K562 (cell line): ENCODE measurements at regions not wholly inside any gene's neighbourhood (a gene's known extent, or its start where the extent isn't known, plus 50 kb on each side); places are given as distances from the start of the nearest gene placed in this dataset.

Experiments used
- ATAC-seq: fragments of 200-7000 bp; cut with Tn5 transposase; 3 replicates; pipeline ENCODE4 v1.9.1; 2020; ENCODE audit warnings: moderate library complexity
- BruUV-seq: library from RNA; stranded (reverse); fragments of 400-500 nt; replicated peaks from 2 replicates; lab custom pipeline; 2021; lab: Mats Ljungman, UMichigan
- CTCF ChIA-PET: fragments of 300-600 bp; formaldehyde crosslinking; extraction: SDS; loops from one replicate; lab custom pipeline; 2021; ENCODE audit warnings: low intra/inter-chr PET ratio; lab: Yijun Ruan, JAX
- POLR2A ChIA-PET: fragments of 300-600, 350-650 bp; sonication (Branson Sonifier 250); formaldehyde crosslinking; extraction: SDS; loops from one replicate; lab custom pipeline; 2021; ENCODE audit warnings: antibody characterized with exemption, inconsistent platforms; lab: Yijun Ruan, JAX
- DNase-seq, 4 experiments: peaks; one replicate each; pipeline versions ENCODE4 v3.0.0 to v3.0.0-alpha.2; 2011 to 2018; ENCODE audit warnings: low spot score in 3 of 4, mixed read lengths in 3 of 4; ENCODE audit errors: extremely low read depth in 1 of 4
- FAIRE-seq: peaks from 2 replicates; lab custom pipeline; 2011; peaks lifted over from hg19 to GRCh38; lab: Jason Lieb, UNC
- H2AFZ ChIP-seq: 2 replicates; pipeline ENCODE4 v1.6.0; 2011; ENCODE audit warnings: low read depth, low read length, control low read depth, inconsistent platforms
- H3K27ac ChIP-seq: fragments of 200-600 bp; 3 replicates; pipeline ENCODE4 v1.8.0; 2011; ENCODE audit warnings: low read depth, mild to moderate bottlenecking, control low read depth, inconsistent platforms, low read length, moderate library complexity, mixed read lengths; ENCODE audit errors: extremely low read depth
- H3K27me3 ChIP-seq, 2 experiments: fragments of 300-600 bp in 1 of 2; 2 replicates in 1 of 2; 3 replicates in 1 of 2; pipeline versions ENCODE4 v1.6.0 to v1.8.0; 2011; ENCODE audit warnings: inconsistent platforms in 2 of 2, low read length in 2 of 2, mild to moderate bottlenecking in 1 of 2, mixed read lengths in 1 of 2, moderate library complexity in 1 of 2; ENCODE audit not compliant: control insufficient read depth in 2 of 2, insufficient read depth in 2 of 2
- H3K36me3 ChIP-seq: fragments of 300-600 bp; 3 replicates; pipeline ENCODE4 v1.8.0; 2011; ENCODE audit warnings: mild to moderate bottlenecking, low read length, inconsistent platforms; ENCODE audit not compliant: control insufficient read depth, insufficient read depth
- H3K4me1 ChIP-seq, 2 experiments: fragments of 200-600 bp in 1 of 2; replicated peaks in 1 of 2; 2 replicates in 1 of 2; 3 replicates in 1 of 2; pipeline versions ENCODE4 v1.5.1 to v1.8.0; 2011; ENCODE audit warnings: inconsistent platforms in 2 of 2, low read length in 2 of 2, mild to moderate bottlenecking in 1 of 2, mixed read lengths in 1 of 2, moderate library complexity in 1 of 2; ENCODE audit not compliant: control insufficient read depth in 2 of 2, insufficient read depth in 2 of 2
- H3K4me2 ChIP-seq: 2 replicates; pipeline ENCODE4 v1.6.1; 2011; ENCODE audit warnings: low read length, control low read depth, inconsistent platforms, mixed read lengths; ENCODE audit not compliant: insufficient read depth
- H3K4me3 ChIP-seq: fragments of 200-600 bp; sonication (generic), shearing (Covaris generic); 2 replicates; pipeline ENCODE4 v1.5.1; 2016; ENCODE audit warnings: control low read depth, inconsistent platforms
- H3K79me2 ChIP-seq: fragments of 200-600 bp; 3 replicates; pipeline ENCODE4 v1.8.0; 2011; ENCODE audit warnings: low read length, inconsistent platforms; ENCODE audit not compliant: control insufficient read depth, insufficient read depth
- H3K9ac ChIP-seq, 2 experiments: 2 replicates each; pipeline versions ENCODE4 v1.6.0 to v1.6.1; 2011; ENCODE audit warnings: low read depth in 2 of 2, low read length in 2 of 2, control low read depth in 1 of 2, inconsistent platforms in 1 of 2, mild to moderate bottlenecking in 1 of 2, mixed read lengths in 1 of 2; ENCODE audit not compliant: insufficient read depth in 1 of 2
- H3K9me1 ChIP-seq: one replicate; pipeline ENCODE4 v1.6.0; 2011; ENCODE audit warnings: inconsistent platforms, mild to moderate bottlenecking, low read length, moderate library complexity; ENCODE audit not compliant: control insufficient read depth, insufficient read depth
- H3K9me3 ChIP-seq: replicated peaks from 2 replicates; pipeline ENCODE4 v1.5.1; 2011; ENCODE audit warnings: low read depth, low read length, inconsistent platforms; ENCODE audit not compliant: control insufficient read depth, insufficient read depth
- H4K20me1 ChIP-seq: replicated peaks from 2 replicates; pipeline ENCODE4 v1.6.1; 2011; ENCODE audit warnings: low read length, inconsistent platforms, mixed read lengths; ENCODE audit not compliant: control insufficient read depth, insufficient read depth
- CREM ChIP-seq: IDR thresholded peaks from 2 replicates; pipeline ENCODE4 v1.6.1; 2014; ENCODE audit warnings: antibody characterized with exemption, low read depth
- ETV1 ChIP-seq: fragments of 450-650 bp; conservative IDR thresholded peaks from 2 replicates; pipeline ENCODE4 v1.6.1; 2016; ENCODE audit warnings: missing genetic modification characterization, control low read depth, low read depth, missing compliant biosample characterization
- FOXP1 ChIP-seq: sonication (generic); formaldehyde crosslinking; IDR thresholded peaks from 2 replicates; pipeline ENCODE4 v1.8.0; 2022; ENCODE audit warnings: mild to moderate bottlenecking, missing genetic modification reagents
- NCOA6 ChIP-seq: fragments of 450-650 bp; IDR thresholded peaks from 2 replicates; pipeline ENCODE4 v1.6.1; 2017; ENCODE audit warnings: mild to moderate bottlenecking
- POLR2G ChIP-seq: fragments of 200-400 bp; formaldehyde crosslinking; IDR thresholded peaks from 2 replicates; pipeline ENCODE4 v1.6.1; 2017; ENCODE audit warnings: low read depth, mild to moderate bottlenecking, antibody characterized with exemption, low read length, moderate library complexity
- PURB ChIP-seq: sonication (generic); formaldehyde crosslinking; IDR thresholded peaks from 2 replicates; pipeline ENCODE4 v1.9.0; 2021; ENCODE audit warnings: low read depth, mild to moderate bottlenecking, missing genetic modification reagents
- RBM17 ChIP-seq: fragments of 200-400 bp; formaldehyde crosslinking; IDR thresholded peaks from 2 replicates; pipeline ENCODE4 v1.6.1; 2017; ENCODE audit warnings: low read depth, mild to moderate bottlenecking, low read length, borderline replicate concordance
- ZEB2 ChIP-seq: fragments of 450-650 bp; IDR thresholded peaks from 2 replicates; pipeline ENCODE4 v1.6.1; 2016
- ZNF165 ChIP-seq: fragments of 250-450 bp; sonication (Bioruptor Pico); IDR thresholded peaks from 2 replicates; pipeline ENCODE4 v1.4.0; 2020; ENCODE audit warnings: borderline replicate concordance
- WGBS: fragments of 100-300 bp; shearing (Covaris generic); methylation state at CpG from one replicate; pipeline ENCODE4 v1.1.6; 2016; ENCODE audit warnings: low coverage, mixed read lengths; ENCODE audit not compliant: insufficient coverage; ENCODE audit errors: missing lambda C conversion rate; 5-methylcytosine and 5-hydroxymethylcytosine counted together
- in situ Hi-C: fragments of 300-500 bp; cut with MboI; formaldehyde crosslinking; loops from 4 replicates; pipeline ENCODE4 v1.15.0; 2018; ENCODE audit warnings: inconsistent platforms, mixed read lengths
- intact Hi-C: fragments of 100-400 bp; cut with micrococcal nuclease; formaldehyde crosslinking; loops from 2 replicates; pipeline ENCODE4 v1.14.2; 2022
- TF ChIP-seq, protein P1 (sequence below): sonication (generic); IDR thresholded peaks from 2 replicates; pipeline ENCODE4 v1.6.1; 2016
- TF ChIP-seq, protein P2 (sequence below): IDR thresholded peaks from 2 replicates; pipeline ENCODE4 v1.6.1; 2012; ENCODE audit warnings: low read depth, low read length, improper control_type of control experiment, borderline replicate concordance
- TF ChIP-seq, protein P3 (sequence below): fragments of 450-650 bp; formaldehyde crosslinking; IDR thresholded peaks from 2 replicates; pipeline ENCODE4 v1.4.0; 2020; ENCODE audit warnings: mild to moderate bottlenecking, moderate library complexity
- TF ChIP-seq, protein P4 (sequence below): IDR thresholded peaks from 2 replicates; pipeline ENCODE4 v1.6.1; 2016; ENCODE audit warnings: missing genetic modification characterization, missing compliant biosample characterization
- TF ChIP-seq, protein P5 (sequence below), 2 experiments: fragments of 200-800 bp in 1 of 2; sonication (Bioruptor generic) in 1 of 2; sonication (generic) in 1 of 2; formaldehyde crosslinking in 1 of 2; IDR thresholded peaks in 1 of 2; conservative IDR thresholded peaks in 1 of 2; 2 replicates each; pipeline versions ENCODE4 v1.5.0 to v1.6.1; 2016 to 2020; ENCODE audit warnings: missing compliant biosample characterization in 1 of 2, missing genetic modification characterization in 1 of 2, missing genetic modification reagents in 1 of 2

DNA sequence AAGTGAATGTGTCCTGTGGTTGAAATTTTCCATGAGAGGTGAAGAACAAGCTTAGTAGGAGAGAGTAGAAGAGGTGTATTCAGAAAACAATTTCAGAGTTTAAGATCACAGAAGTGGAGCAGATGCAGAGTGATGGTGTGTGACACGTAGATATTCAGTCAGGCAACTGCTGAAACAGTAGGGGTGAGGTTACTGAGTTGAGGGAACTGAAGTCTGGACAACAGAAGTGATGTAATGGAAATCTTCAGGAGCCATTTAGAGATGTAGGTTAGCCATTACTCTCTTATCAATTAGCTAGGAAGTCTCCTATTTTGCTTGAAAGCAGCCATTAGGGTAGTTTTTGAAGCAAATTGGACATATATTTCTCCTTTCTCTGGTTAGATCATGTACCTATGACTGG lies 584.4 kb downstream of the PKHD1 start:
- 0% methylated on average over 1 of the region's 1 CpG for WGBS
- no peak overlapping the region for H3K4me3 ChIP-seq
- no peaks in the 10 kb centered on the region for H3K9me3 ChIP-seq
- DNase-seq (no peak), ATAC-seq (no peak)
- no peaks in the 10 kb centered on the region for H3K36me3 ChIP-seq
- in situ Hi-C loops = no loop called here
- ChIA-PET POLR2A (interaction anchor here (1.1 kb wide), 1 partner anchor 27 kb away, joined by 5 read pairs; no protein-coding TSS in a partner anchor), CTCF (no interaction called here)
- BruUV-seq = no TSS peak
- H2AFZ ChIP-seq = no peak overlapping the region
- no peaks in the 10 kb centered on the region for H3K79me2 ChIP-seq
- H3K4me2 ChIP-seq = no peak overlapping the region
- no peak overlapping the region for H3K9ac ChIP-seq
- no peaks in the 10 kb centered on the region for H3K27me3 ChIP-seq
- intact Hi-C loops = no loop called here
- no peaks in the 10 kb centered on the region for H3K4me1 ChIP-seq
- H3K9me1 ChIP-seq = no peaks in the 10 kb centered on the region
- H4K20me1 ChIP-seq = no peaks in the 10 kb centered on the region
- H3K27ac ChIP-seq = no peak overlapping the region
- TF ChIP-seq ZNF165 (CRISPR knock-in tag) = no peak
- TF ChIP-seq, protein P1, sequence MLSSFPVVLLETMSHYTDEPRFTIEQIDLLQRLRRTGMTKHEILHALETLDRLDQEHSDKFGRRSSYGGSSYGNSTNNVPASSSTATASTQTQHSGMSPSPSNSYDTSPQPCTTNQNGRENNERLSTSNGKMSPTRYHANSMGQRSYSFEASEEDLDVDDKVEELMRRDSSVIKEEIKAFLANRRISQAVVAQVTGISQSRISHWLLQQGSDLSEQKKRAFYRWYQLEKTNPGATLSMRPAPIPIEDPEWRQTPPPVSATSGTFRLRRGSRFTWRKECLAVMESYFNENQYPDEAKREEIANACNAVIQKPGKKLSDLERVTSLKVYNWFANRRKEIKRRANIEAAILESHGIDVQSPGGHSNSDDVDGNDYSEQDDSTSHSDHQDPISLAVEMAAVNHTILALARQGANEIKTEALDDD = no peak
- TF ChIP-seq, protein P2, sequence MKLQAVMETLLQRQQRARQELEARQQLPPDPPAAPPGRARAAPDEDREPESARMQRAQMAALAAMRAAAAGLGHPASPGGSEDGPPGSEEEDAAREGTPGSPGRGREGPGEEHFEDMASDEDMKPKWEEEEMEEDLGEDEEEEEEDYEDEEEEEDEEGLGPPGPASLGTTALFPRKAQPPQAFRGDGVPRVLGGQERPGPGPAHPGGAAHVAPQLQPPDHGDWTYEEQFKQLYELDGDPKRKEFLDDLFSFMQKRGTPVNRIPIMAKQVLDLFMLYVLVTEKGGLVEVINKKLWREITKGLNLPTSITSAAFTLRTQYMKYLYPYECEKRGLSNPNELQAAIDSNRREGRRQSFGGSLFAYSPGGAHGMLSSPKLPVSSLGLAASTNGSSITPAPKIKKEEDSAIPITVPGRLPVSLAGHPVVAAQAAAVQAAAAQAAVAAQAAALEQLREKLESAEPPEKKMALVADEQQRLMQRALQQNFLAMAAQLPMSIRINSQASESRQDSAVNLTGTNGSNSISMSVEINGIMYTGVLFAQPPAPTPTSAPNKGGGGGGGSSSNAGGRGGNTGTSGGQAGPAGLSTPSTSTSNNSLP = no peak
- no peak for TF ChIP-seq ZEB2
- TF ChIP-seq NCOA6 = no peak
- TF ChIP-seq, protein P3, sequence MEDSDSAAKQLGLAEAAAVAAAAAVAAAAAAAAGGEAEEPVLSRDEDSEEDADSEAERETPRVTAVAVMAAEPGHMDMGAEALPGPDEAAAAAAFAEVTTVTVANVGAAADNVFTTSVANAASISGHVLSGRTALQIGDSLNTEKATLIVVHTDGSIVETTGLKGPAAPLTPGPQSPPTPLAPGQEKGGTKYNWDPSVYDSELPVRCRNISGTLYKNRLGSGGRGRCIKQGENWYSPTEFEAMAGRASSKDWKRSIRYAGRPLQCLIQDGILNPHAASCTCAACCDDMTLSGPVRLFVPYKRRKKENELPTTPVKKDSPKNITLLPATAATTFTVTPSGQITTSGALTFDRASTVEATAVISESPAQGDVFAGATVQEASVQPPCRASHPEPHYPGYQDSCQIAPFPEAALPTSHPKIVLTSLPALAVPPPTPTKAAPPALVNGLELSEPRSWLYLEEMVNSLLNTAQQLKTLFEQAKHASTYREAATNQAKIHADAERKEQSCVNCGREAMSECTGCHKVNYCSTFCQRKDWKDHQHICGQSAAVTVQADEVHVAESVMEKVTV (CRISPR knock-in tag) = no peak
- no peak for TF ChIP-seq FOXP1 (CRISPR knock-in tag)
- TF ChIP-seq PURB = no peak
- TF ChIP-seq ETV1 (tag) = no peak
- no peak for TF ChIP-seq POLR2G
- TF ChIP-seq, protein P4, sequence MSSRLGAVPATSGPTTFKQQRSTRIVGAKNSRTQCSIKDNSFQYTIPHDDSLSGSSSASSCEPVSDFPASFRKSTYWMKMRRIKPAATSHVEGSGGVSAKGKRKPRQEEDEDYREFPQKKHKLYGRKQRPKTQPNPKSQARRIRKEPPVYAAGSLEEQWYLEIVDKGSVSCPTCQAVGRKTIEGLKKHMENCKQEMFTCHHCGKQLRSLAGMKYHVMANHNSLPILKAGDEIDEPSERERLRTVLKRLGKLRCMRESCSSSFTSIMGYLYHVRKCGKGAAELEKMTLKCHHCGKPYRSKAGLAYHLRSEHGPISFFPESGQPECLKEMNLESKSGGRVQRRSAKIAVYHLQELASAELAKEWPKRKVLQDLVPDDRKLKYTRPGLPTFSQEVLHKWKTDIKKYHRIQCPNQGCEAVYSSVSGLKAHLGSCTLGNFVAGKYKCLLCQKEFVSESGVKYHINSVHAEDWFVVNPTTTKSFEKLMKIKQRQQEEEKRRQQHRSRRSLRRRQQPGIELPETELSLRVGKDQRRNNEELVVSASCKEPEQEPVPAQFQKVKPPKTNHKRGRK = no peak
- no peak for TF ChIP-seq CREM
- TF ChIP-seq, protein P5, sequence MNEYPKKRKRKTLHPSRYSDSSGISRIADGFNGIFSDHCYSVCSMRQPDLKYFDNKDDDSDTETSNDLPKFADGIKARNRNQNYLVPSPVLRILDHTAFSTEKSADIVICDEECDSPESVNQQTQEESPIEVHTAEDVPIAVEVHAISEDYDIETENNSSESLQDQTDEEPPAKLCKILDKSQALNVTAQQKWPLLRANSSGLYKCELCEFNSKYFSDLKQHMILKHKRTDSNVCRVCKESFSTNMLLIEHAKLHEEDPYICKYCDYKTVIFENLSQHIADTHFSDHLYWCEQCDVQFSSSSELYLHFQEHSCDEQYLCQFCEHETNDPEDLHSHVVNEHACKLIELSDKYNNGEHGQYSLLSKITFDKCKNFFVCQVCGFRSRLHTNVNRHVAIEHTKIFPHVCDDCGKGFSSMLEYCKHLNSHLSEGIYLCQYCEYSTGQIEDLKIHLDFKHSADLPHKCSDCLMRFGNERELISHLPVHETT (CRISPR knock-in tag; conservative IDR thresholded peaks at IDR 0.05 in 1 of 2, IDR thresholded peaks at IDR 0.05 in 1 of 2) = no peak
- no peak for TF ChIP-seq RBM17
- TF ChIP-seq, all 486 proteins: peak for 0
- FAIRE-seq = no peak
